NCI-H128 (cell line): ENCODE measurements at regions not wholly inside any gene's neighbourhood (a gene's known extent, or its start where the extent isn't known, plus 50 kb on each side); places are given as distances from the start of the nearest gene placed in this dataset.
"Not testable (repeated sequence)": the region's sequence is repeated elsewhere in the genome, so short reads cannot be mapped to it uniquely, and the experiment has no call there.

Source experiments
- DNase-seq: peaks from one replicate; lab custom pipeline; 2025; ENCODE audit not compliant: unreplicated experiment; lab: John Stamatoyannopoulos, UW

DNA sequence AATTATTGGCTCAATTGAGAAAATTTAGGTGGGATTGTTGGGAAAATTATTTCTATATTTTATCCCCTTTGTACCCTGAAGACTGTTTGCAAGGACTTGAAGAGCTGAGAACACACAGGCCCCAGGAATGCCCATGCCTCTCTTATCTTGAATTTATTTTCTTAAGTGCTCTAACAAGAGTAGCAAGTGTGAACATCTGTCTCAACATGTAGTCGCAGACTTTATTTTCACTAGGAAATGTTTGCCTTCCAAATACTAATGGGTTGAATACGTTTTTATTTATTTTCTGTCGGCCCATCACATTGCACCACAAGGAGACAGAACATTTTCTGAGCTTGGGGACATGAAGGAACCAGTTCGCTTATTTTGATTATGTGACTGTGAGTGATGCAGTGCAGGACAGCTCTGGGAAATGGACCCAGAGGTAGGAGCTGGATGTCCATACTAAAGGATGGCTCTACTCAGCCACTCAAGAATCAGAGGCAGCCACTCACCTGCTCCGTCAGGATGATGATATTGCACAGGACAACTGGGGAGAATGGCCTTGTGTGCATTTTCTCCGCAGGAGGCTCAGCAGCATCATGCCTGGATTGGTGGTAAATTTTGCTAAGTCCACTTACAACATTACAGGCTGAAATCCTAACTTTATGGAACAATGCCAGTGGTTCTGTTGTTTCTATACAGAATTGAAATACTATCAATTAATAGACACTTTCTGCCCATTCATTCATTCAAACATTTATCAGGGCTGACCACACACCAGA is 332.7 kb downstream of the FGFR2 start:
- no peak for DNase-seq

DNA sequence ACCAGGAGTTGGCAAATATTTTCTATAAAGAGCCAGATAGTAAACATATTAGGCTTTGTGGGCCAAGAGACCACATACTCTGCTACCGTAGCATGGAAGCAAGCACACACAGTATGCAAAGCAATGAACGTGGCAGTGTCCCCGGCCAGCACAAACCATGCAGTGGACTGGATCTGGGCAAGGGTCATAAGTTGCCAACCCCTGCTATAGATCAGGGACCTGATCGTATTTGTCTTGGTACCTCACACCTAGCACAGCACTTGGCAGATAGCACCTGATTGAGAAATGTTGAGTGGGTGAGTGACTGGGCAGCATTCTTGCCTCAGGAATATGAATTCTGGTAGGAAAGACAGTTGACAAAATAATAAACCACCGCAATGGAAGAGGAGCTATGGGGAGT is 331.9 kb downstream of the FGFR2 start:
- no peak for DNase-seq

DNA sequence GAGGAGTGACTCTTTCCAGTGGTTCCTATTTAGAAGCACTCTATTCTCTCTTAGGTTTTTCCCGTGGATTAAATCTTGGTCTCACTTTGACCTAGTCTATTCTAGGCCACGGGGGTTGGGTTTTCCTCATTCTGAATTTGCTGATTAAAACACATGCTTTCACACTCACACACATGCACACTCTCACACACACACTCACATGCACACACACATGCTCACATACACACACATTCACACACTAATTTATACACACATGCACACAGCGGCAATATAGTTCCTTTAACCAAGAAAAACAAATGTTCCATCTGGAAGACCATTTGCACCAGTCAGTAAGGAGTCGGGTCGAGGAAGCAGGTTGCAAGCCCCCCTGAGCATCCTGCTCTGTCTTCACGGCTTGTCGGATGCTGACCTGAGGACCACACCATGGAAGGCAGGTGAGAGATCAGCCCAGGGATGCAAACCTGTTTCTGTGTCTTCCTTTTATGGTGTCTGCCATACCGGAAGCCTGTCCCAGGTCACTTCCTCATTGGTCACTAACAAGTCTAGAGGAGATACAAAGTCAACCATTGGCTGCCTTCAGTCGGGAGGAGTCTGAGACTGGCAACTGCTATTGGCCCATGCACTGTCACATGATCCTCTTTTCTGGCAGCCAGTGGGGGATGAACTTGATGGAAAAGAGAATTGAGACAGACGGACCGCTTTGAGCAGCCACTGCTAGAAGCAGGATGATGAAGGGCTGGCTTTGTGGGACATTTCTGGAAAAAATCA is 330.8 kb downstream of the FGFR2 start:
- DNase-seq: no peak

DNA sequence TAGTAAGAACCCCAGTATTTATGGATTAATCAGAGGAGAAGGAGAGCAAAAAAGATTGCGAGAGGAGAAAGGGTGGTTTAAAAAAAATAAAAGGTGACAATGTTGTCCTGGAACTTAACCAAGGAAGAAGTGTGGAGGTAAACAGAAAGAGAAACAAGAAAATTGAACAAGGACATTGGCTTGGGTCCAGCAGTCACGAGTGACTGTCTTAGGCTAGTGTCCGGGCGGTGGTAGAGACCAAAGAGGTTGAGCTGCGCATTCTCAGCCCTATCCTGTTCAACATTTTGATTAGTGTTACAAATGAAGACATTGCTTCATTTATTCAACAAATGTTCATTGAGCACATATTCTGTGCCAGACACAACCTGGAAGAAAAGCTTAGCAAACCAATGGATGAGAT is 329.9 kb downstream of the FGFR2 start:
- no peak for DNase-seq

DNA sequence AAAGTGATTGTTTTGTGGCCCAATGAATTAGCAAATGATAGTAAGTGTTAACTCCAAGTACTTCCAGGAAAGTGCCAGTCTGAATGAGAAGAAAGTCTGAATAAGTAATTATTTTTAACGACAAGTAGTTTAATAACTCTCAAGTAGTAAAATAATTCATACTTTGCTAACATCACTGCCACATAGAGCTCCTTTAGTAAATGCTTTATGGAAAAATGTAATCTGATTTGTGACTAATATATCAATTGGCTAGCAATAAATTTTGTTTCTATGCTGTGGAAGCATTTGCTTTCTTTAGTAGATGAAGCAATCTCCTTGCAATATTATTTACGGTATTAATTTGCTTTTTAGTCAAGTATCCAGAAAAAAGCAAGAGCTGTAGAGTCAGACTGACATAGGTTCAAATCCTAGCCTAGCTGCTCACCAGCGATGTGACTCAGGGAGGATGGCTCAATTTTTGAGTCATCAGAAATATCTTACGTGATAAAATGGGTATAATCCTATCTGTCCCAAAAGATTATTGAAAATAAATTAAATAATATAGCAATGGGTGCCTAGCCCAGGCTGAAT is 329.3 kb downstream of the FGFR2 start:
- DNase-seq: no peak

DNA sequence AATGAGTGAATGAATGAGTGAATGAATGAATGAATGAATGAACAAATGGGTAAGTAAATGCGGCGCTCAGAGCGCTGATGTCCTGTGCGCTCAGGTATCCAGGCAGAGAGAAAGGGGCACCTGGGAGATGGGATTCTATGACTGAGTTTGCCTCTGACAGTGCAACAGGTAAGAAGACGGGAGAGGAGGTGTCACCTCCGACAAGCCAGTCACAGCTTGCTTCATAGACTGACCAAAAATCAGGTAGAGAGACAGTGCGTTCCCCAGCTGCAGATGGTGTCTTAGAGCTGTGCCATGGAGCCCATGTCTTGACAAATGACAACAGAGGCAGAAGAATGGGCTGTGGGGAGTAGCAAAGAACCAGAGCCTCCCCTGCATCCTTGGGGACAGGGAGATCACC is 327.3 kb downstream of the FGFR2 start:
- DNase-seq: no peak

DNA sequence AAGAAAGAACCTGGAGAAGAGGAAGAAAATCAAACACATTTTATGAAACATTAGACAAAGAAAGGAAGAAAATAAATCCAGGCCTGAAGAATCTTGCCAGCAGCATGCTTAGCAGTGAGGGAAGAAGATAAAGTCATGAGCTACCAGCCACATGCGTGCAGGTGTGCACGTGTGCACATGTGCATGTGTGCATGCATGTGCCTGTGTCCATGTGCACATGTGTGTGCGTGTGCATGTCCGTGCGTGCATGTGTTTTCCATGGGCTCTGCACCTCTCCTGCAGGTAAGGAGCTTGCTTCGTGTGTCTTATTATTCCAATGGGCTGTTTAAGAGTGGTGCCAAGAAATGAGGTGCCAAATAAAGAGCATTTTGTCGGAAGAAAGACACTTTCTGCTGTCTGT is 322.2 kb downstream of the FGFR2 start:
- DNase-seq: no peak

DNA sequence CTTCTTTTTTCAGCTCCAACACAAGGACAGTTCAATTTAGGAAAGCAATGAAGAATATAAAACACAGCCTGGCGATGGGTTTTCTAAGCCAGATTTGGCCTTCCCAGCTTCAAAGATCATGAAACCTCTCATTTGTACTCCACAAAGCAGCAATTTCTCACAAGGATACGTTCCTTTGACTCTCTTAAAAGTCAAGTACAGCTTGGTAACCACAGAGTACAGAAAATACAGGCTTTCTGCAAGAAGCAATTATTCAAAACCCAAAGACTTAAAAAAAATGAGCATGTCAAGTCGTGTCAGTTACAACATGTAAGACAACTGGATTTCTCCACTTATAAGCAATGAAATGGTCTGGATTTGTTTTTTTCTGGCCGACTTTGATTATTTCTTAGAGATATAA is 321.4 kb downstream of the FGFR2 start:
- DNase-seq: no peak

DNA sequence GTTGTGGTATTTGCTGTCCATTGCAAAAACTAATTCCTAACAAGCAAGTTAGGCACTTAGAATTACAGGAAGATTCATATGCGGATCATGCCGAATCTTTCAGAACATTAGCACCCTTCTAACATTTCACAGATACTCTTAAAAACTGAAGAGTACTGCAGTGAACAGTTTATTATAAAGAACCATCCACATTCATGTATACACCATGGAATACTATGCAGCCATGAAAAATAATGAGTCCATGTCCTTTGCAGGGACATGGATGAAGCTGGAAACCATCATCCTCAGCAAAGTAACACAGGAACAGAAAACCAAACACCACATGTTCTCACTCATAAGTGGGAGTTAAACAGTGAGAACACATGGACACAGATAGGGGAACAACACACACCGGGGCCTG is 319.9 kb downstream of the FGFR2 start:
- not testable (repeated sequence) for DNase-seq

DNA sequence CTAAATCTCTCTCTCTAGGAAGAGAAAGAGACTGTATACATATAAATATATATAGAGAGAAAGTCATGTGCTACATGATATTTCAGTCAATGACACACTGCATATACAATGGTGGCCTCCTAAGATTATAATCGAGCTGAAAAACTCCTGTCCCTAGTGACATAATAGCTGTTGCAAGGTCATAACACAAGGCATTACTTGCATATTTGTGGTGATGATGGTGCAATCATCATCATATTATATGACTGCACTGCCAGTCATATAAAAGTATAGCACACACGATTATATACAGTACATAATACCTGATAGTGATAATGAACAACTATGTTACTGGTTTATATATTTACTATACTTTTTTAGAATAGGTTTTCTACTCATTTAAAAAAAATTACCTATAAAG is 316.7 kb downstream of the FGFR2 start:
- DNase-seq: no peak

DNA sequence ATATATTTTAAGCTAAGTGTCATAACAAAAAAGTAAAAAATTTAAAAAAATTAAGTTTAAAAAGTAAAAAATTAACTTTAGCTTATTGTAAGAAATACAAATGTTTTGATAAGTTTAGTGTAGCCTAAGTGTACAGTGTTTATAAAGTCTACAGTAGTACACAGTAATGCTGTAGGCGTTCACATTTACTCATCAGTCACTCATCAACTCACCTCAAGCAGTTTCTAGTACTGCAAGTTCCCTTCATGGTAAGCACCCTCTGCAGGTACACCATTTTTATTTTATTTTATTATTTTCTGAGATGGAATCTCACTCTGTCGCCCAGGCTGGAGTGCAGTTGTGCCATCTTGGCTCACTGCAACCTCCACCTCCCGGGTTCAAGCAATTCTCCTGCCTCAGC is 316.0 kb downstream of the FGFR2 start:
- no peak for DNase-seq

DNA sequence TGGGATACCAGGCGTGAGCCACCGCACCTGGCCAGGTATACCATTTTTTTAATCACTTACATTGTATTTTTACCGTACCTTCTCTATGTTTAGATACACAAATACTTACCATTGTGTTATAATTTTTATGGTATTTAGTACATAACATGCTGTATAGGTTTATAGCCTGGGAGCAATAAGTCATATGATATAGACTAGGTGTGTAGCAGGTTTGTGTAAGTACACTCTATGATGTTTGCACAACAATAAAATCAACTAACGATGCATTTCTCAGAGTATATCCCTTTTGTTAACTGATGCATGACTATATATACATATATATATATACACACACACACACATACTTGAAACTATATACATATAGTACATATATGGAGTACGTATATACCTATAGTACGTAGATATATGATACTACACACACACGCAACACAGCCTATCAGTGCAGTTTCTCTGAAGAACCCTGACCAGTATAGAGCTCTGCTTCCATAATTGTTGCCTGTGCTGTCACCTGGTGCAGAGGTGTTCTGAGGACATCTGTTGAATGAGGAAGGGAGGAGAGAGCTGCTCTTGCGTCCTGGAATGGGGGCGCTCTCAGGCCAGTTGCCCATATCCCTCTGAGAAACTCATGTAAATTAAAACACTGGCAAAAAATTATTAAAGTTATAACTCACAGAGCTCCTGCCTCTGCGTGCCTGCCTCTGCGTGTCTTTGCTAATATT is 315.3 kb downstream of the FGFR2 start:
- no peak for DNase-seq

DNA sequence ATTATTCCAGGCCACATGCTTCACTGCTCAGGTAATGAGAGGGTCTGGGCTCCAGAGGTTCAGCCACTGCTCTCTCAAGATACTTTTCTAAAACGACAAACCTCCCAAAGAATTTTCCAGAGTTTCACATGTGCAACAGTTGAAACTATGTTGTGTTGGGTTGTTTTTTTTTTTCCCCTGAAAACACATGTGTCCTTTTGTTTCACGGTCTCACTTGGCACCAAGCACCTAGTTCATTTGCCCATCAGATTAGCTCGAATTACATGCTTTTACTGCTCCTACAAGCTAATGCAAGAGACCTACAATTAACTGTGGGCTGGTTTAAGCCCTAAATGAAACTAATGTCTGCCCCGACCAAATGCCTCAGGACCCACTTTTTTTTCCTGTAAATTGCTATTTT is 313.3 kb downstream of the FGFR2 start:
- DNase-seq: no peak

DNA sequence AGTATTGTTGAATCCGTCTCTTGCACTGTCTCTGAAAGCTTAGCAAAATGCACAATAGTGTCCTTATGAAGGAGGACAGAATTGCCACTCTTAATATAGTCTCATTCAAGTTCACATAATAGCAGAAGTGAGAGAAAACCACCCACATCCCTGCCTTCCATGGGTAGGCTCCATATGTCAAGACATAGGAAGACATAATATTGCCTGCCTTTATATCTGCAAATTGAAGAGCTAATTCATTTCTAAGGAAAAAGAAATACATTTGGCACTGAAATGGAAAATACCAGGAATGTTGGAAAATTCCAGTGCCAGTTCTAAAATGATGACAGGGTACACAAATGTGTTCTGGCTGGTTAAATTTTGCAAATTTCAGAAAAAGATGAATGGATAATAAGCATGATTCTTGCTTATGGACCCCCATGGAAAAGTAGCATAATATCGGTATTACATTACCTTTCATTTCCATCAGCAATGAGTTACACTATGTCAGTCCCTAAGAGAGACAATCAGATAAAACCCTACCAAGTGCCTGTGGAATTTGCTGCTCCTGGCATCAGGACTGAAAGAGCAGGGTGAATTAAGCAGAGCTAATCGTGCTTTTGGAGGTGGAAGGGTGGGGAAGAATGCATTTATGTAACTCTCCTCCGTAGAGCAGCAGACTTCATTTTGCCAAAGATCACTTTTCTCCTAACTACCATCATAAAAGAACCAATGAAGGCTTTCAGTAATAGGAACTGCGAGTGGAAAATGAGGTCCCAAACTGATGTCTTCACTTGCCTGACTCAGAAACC is 312.6 kb downstream of the FGFR2 start:
- no peak for DNase-seq

DNA sequence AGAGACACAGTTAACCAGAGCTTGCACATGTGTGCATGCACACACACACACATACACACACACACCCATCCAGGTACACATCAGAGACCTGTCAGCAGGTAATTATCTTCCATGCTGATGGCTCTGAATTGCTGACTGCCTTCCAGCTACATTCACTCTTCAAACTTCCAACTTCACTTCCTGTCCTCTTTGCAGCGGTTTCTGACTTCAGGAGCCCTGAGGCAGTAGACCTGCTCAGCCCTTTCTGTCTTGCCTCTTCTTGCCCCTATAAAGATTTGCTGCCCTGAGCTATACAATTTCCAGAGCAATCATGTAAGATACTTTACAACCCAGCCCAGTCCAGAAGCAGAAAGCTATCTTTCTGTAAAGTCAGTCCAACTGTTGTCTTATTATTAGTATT is 310.2 kb downstream of the FGFR2 start:
- DNase-seq: no peak

DNA sequence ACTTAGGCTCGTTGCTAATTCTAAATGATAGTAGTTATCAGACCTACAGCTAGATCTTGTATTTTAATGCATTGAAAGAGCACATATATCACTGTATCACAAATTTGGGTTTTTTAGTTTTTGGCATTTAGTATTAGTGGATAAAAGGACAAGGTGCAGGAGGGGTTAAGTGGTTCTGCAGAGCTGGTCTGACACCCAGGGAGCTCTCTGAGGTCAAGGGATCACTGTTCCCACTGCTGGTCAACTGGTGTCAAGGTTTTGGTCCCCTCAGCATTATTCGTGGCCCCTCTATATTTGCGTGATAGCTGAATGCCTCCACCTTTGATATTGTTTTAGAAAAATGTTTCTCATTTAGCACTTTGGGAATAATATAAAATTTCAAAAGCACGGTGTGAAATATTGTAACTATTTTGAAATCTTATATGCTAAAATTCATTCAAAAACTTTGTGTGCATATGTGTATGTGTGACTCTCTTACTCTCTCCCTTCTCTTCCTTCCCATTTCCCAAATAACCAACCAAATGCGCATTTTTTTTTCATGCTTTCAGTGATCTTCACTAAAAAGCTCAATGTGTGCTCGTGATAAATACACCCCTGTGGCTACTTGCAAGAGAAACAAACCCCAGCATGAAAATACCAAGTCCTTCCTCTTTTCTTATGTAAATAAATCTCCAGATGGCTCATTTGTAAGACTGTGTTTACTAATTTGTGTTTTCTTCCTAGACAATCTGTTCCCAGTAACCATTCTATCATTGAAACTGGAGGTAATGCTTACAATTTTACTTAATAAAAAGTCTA is 309.2 kb downstream of the FGFR2 start:
- DNase-seq: no peak

DNA sequence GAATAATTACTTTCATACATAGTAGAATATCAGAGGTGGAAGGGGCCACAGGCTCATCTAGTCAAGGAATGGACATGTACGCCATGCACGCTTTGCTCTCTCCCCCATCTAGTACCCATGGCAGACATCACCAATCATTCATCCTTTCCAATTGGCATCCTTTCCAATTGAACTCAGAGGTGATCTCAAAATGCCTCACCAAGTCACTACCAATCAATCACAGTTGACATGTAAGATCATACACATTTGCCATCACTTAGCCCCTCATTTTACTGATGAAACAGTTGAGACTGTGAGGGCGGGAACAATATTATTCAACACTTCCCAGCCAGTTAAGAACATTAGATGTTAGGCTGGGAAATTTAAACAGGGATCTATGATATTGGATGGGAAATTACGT is 308.4 kb downstream of the FGFR2 start:
- no peak for DNase-seq

DNA sequence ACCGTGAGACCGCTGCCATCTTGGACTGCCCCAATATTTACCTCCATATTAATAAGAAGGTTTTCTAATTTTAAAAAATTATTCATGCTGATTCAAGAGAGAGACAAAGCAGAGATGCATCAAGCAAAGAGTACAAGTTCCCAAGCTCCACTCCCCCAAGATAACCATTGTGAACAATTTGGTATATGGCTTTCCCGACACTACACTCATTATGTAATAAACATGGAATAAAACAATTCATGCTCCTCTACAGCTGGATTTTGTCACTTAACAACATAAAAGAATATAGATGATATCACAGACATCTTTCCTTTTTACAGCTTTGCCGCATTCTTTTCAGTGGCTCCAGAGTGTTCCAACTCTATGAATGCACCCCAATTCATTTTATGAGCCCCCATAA is 307.6 kb downstream of the FGFR2 start:
- DNase-seq: no peak

DNA sequence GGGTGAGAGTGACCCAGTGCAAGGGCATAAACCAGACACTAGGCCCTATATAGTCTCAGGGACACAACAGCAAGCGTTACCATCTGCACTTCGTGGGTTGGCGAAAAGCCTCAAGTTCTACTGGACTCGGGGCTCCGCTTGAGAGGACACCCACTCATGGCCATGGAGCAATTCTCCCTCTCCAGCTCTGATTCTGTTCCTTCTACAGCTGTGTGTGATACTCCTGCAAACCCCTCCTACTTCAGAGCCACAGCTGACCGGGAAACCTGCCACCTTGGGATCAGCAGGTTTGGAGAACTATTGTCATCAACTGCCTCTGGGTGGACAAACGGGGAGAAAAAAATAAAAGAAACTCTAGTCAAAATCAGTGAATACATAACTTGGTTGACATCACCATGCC is 306.9 kb downstream of the FGFR2 start:
- DNase-seq: no peak

DNA sequence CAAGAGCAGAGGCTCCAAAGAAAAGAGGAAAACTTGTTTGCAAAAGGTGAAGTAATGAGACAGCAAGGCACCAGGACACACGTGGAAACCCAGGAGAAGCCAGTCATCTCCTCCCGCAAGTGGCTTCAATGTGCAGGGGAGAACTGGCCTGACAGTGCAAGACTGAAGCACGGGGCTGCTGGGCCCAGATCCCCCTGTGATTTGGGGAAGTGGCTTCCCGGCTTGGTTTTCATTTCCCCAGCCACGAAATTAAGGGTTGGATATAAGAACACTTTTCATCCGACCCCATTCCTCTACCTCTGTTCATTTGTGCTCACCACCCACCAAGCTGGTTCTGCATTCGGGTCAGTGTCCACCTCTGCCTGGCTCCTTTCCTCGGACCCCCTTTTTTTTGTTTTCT is 306.4 kb downstream of the FGFR2 start:
- no peak for DNase-seq
